Colonic mucosa (tissue), 4 donors: ENCODE measurements at regions not wholly inside any gene's neighbourhood (a gene's known extent, or its start where the extent isn't known, plus 50 kb on each side); places are given as distances from the start of the nearest gene placed in this dataset.

Experiments used
- DNase-seq: peaks from one replicate; pipeline ENCODE4 v3.0.0-alpha.2; 2020
- H3K27ac ChIP-seq: fragments of 200-600 bp; one replicate; pipeline ENCODE4 v1.8.0; 2021
- H3K27me3 ChIP-seq: fragments of 200-600 bp; one replicate; pipeline ENCODE4 v1.8.0; 2021
- H3K36me3 ChIP-seq: fragments of 200-600 bp; one replicate; pipeline ENCODE4 v1.8.0; 2021
- H3K4me1 ChIP-seq: fragments of 200-600 bp; one replicate; pipeline ENCODE4 v1.8.0; 2021; ENCODE audit warnings: mild to moderate bottlenecking
- H3K4me3 ChIP-seq: fragments of 200-600 bp; one replicate; pipeline ENCODE4 v1.8.0; 2021
- H3K9ac ChIP-seq, 2 donors: one replicate each; pipeline ENCODE4 v1.7.0; 2013; ENCODE audit warnings: control low read depth in 2 of 2, low read depth in 2 of 2, low read length in 2 of 2
- H3K9me3 ChIP-seq: fragments of 200-600 bp; one replicate; pipeline ENCODE4 v1.8.0; 2021
- CTCF ChIP-seq: fragments of 200-600 bp; IDR thresholded peaks from one replicate; pipeline ENCODE4 v1.8.0; 2022; ENCODE audit warnings: antibody characterized with exemption, mild to moderate bottlenecking
- intact Hi-C: fragments of 100-400 bp; cut with DNase I; formaldehyde crosslinking; loops from one replicate; pipeline ENCODE4 v1.14.1; 2022
- donor health status: healthy.
- donor health status: DM: no; HTN: no; CAD: no.
- donor health status: DM: no; HTN: no; CAD: no.

GRCh38 chrX:13370713-13371112 lies 50.9 kb upstream of the ATXN3L start:
- Histone ChIP-seq H3K27me3 (no peaks in the 10 kb centered on the region), H3K9ac (no peak overlapping the region), H3K27ac (no peak overlapping the region), H3K4me1 (no peaks in the 10 kb centered on the region), H3K9me3 (no peaks in the 10 kb centered on the region), H3K4me3 (no peak overlapping the region), H3K36me3 (no peaks in the 10 kb centered on the region)
- intact Hi-C loops, result no loop called here
- no peak for DNase-seq
- TF ChIP-seq CTCF, result no peak
